Heart right ventricle (tissue), 16 donors: ENCODE measurements at regions not wholly inside any gene's neighbourhood (a gene's known extent, or its start where the extent isn't known, plus 50 kb on each side); places are given as distances from the start of the nearest gene placed in this dataset.

Experiments
- ATAC-seq, 8 donors: fragments of 200-7000 bp; cut with Tn5 transposase; one replicate each; pipeline ENCODE4 v1.9.1; 2020; ENCODE audit warnings: mild to moderate bottlenecking in 8 of 8, moderate library complexity in 8 of 8, moderate number of reproducible peaks in 1 of 8
- DNase-seq, 2 donors: peaks; one replicate each; pipeline ENCODE4 v3.0.0-alpha.2; 2020
- H3K27ac ChIP-seq, 10 donors: fragments of 200-600 bp; sonication (generic) in 2 of 10; one replicate each; pipeline versions ENCODE4 v1.5.0 to v1.8.0; 2020 to 2022; ENCODE audit warnings: mild to moderate bottlenecking in 3 of 10
- H3K27me3 ChIP-seq, 7 donors: fragments of 200-600 bp; one replicate each; pipeline ENCODE4 v1.8.0; 2021 to 2022; ENCODE audit warnings: mild to moderate bottlenecking in 2 of 7
- H3K36me3 ChIP-seq, 9 donors: fragments of 200-600 bp; sonication (generic) in 1 of 9; one replicate each; pipeline versions ENCODE4 v1.5.0 to v1.8.0; 2020 to 2022; ENCODE audit warnings: mild to moderate bottlenecking in 2 of 9
- H3K4me1 ChIP-seq, 9 donors: fragments of 200-600 bp; sonication (generic) in 1 of 9; one replicate each; pipeline versions ENCODE4 v1.5.0 to v1.8.0; 2020 to 2022; ENCODE audit warnings: mild to moderate bottlenecking in 4 of 9
- H3K4me3 ChIP-seq, 10 donors: fragments of 200-600 bp; sonication (generic) in 2 of 10; one replicate each; pipeline versions ENCODE4 v1.5.0 to v1.8.0; 2020 to 2022; ENCODE audit warnings: mild to moderate bottlenecking in 7 of 10, moderate library complexity in 2 of 10
- H3K9me3 ChIP-seq, 11 donors: fragments of 200-600 bp in 10 of 11; sonication (generic) in 2 of 11; one replicate each; pipeline versions ENCODE4 v1.5.0 to v1.8.0; 2013 to 2022; ENCODE audit warnings: mild to moderate bottlenecking in 2 of 11, control low read depth in 1 of 11, moderate library complexity in 1 of 11
- WGBS, 2 donors: extraction: QIAGEN DNeasy Blood & Tissue Kit; methylation state at CpG; one replicate each; pipeline ENCODE4 v1.1.7; 2013; ENCODE audit warnings: inconsistent platforms in 1 of 2; 5-methylcytosine and 5-hydroxymethylcytosine counted together
- intact Hi-C, 10 donors: fragments of 100-400 bp; cut with DNase I; formaldehyde crosslinking; loops; one replicate each; pipeline versions ENCODE4 v1.11.1 to v1.14.2; 2022
- TF ChIP-seq, protein P1 (sequence below), 9 donors: fragments of 200-600 bp; sonication (generic) in 2 of 9; IDR thresholded peaks; one replicate each; pipeline versions ENCODE4 v1.5.0 to v1.8.0; 2021 to 2022; ENCODE audit warnings: antibody characterized with exemption in 9 of 9, mild to moderate bottlenecking in 5 of 9, moderate library complexity in 1 of 9
- donor health status: Arrhythmogenic right ventricular cardiomyopathy.
- donor health status: ischemic (EF 13 %, LVEDD 7.1; RV severe dilation, severe dysfunction).
- donor health status: healthy with polysubstance abuse.
- donor health status: DM: no; HTN: yes; CAD: no.
- donor health status: DM: no; HTN: no; CAD: no.
- donor health status: ischemic (EF 25% LVEDD 6.9; RV normal size, moderate dysfunction).
- donor health status: ischemic (EF 25% LVEDD 5.7; RV mildly dilated, moderate dysfunction).
- donor health status: healthy.
- donor health status: DM: yes; HTN: yes; CAD: no.
- donor health status: Ischemic cardiomyopathy.
- donor health status: ischemic (EF 35%, LVEDD 5.7; RV mildly dilated, moderate dysfunction).
- donor health status: nonischemic (EF 11% LVEDD 7.7; RV severe dilation, severe dysfunction).
- donor health status: DM: yes; HTN: yes; CAD: no.
- donor health status: PGD.
- donor health status: ischemic (EF 29% LVEDD 5.4; RV normal size, mild dysfunction).
- donor health status: nonischemic (EF 23%, LVEDD 6.1; RV moderate dilation, normal function).

DNA sequence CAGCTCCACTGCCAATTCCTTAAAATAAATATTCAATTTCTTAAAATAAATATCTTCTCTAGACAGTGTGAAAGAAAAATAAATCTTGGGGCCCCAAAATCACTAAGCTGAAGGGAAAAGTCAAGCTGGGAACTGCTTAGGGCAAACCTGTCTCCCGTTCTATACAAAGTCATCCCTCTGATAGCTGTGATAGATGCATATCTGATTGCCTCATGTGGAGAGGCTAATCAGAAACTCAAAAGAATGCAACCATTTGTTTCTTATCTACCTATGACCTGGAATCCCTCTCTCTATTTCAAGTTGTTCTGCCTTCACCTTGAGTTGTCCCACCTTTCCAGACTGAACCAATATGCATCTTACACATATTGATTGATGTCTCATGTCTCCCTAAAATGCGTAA is 889.8 kb downstream of the TRHDE start:
- no peak for ATAC-seq
- H3K27ac ChIP-seq = no peak overlapping the region
- H3K4me3 ChIP-seq = no peak overlapping the region
- no peak for DNase-seq
- no peaks in the 10 kb centered on the region for H3K27me3 ChIP-seq
- TF ChIP-seq, protein P1, sequence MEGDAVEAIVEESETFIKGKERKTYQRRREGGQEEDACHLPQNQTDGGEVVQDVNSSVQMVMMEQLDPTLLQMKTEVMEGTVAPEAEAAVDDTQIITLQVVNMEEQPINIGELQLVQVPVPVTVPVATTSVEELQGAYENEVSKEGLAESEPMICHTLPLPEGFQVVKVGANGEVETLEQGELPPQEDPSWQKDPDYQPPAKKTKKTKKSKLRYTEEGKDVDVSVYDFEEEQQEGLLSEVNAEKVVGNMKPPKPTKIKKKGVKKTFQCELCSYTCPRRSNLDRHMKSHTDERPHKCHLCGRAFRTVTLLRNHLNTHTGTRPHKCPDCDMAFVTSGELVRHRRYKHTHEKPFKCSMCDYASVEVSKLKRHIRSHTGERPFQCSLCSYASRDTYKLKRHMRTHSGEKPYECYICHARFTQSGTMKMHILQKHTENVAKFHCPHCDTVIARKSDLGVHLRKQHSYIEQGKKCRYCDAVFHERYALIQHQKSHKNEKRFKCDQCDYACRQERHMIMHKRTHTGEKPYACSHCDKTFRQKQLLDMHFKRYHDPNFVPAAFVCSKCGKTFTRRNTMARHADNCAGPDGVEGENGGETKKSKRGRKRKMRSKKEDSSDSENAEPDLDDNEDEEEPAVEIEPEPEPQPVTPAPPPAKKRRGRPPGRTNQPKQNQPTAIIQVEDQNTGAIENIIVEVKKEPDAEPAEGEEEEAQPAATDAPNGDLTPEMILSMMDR (IDR thresholded peaks at IDR 0.05) = no peak
- 59 to 62% methylated on average over 2 of the region's 2 CpGs for WGBS, 2 donors
- intact Hi-C loops = no loop called here
- H3K4me1 ChIP-seq = no peaks in the 10 kb centered on the region
- H3K9me3 ChIP-seq = peaks cover 0 to 4% (median 0%) of the 10 kb centered on the region in 11 donors
- no peaks in the 10 kb centered on the region for H3K36me3 ChIP-seq

DNA sequence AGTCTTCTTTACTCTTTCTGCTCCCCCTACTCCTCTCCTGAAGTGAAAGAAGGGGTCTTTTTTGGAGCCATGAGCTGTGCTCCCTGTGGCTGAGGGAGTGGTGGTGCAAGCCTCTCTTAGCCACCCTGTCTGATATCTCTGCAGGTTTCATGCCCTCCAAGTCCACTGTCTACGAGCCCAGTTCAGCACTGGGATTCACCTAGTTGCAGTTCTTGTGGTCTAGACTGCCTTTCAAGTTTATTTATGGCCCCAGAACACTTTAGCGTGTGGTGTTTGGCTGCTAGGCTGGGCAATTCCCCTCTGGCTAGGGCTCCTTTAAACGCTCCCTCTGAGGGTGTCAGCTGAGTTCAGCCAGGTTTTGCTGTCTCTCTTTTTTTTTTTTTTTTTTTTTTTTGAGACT is 908.6 kb downstream of the TRHDE start:
- TF ChIP-seq, protein P1 (IDR thresholded peaks at IDR 0.05) = no peak
- H3K4me3 ChIP-seq = no peak overlapping the region
- H3K36me3 ChIP-seq = no peaks in the 10 kb centered on the region
- ATAC-seq (no peak), DNase-seq (no peak)
- peaks cover 0 to 42% (median 11%) of the 10 kb centered on the region in 11 donors for H3K9me3 ChIP-seq
- intact Hi-C loops = no loop called here
- 54 to 65% methylated on average over 3 of the region's 3 CpGs for WGBS, 2 donors
- no peak overlapping the region for H3K27ac ChIP-seq
- no peaks in the 10 kb centered on the region for H3K4me1 ChIP-seq
- H3K27me3 ChIP-seq = no peaks in the 10 kb centered on the region

DNA sequence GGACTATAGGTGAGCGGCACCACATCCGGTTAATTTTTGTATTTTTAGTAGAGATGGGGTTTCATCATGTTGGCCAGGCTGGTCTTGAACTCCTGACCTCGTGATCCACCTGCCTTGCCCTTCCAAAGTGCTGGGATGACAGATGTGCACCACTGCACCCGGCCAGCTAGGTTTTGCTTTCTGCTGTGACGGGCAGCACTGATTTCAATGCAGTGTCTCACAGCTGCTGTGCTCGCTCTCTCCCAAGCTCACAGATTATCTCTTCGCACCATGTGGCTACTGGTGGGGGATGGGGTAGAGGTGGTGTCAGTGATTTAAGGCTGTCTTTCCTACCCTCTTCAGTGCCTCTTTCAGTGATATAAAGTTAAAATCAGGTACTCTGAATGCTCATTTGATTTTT is 909.1 kb downstream of the TRHDE start:
- H3K36me3 ChIP-seq = no peaks in the 10 kb centered on the region
- TF ChIP-seq, protein P1 (IDR thresholded peaks at IDR 0.05) = no peak
- H3K27me3 ChIP-seq = no peaks in the 10 kb centered on the region
- H3K4me1 ChIP-seq = no peaks in the 10 kb centered on the region
- H3K9me3 ChIP-seq = peaks cover 0 to 45% (median 16%) of the 10 kb centered on the region in 11 donors
- intact Hi-C loops = no loop called here
- no peak for DNase-seq
- no peak for ATAC-seq
- H3K4me3 ChIP-seq = no peak overlapping the region
- 39 to 49% methylated on average over 7 of the region's 7 CpGs for WGBS, 2 donors
- H3K27ac ChIP-seq = no peak overlapping the region

DNA sequence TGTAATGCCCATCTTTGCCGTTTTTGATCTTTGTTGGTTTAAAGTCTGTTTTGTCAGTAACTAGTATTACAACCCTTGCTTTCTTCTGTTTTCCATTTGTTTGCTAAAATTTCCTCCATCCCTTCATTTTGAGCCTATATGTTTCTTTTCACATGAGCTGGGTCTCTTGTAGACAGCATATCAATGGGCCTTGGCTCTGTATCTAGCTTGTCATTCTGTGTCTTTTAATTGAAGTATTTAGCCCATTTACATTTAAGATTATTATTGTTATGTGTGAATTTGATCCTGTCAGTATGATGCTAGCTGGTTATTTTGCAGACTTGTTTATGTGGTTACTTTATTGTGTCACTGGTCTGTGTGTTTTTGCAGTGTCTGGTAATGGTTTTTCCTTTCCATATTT is 913.2 kb downstream of the TRHDE start:
- ATAC-seq (no peak), DNase-seq (no peak)
- TF ChIP-seq, protein P1 (IDR thresholded peaks at IDR 0.05) = no peak
- Histone ChIP-seq H3K27me3 (no peaks in the 10 kb centered on the region), H3K4me3 (no peak overlapping the region), H3K9me3 (peaks cover 0 to 60% (median 16%) of the 10 kb centered on the region in 11 donors), H3K36me3 (no peaks in the 10 kb centered on the region), H3K27ac (no peak overlapping the region), H3K4me1 (no peaks in the 10 kb centered on the region)
- WGBS, 2 donors = 69 to 72% methylated on average over 1 of the region's 1 CpG
- intact Hi-C loops = no loop called here
